ENCODE measurements at regions not wholly inside any gene's neighbourhood (a gene's known extent, or its start where the extent isn't known, plus 50 kb on each side); places are given as distances from the start of the nearest gene placed in this dataset.

GRCh38 chr1:189675712-189676244 is 801.9 kb downstream of the BRINP3 start:
- Histone ChIP-seq H3K36me3 (ENCODE audit: control insufficient read depth in 2 of 3, insufficient read depth in 3 of 3, low read length in 3 of 3) (no peaks in the 10 kb centered on the region), H3K4me3 (ENCODE audit: low read length in 3 of 3) (no peak overlapping the region), H3K9ac (ENCODE audit: low read length in 3 of 3) (no peak overlapping the region), H3K27me3 (ENCODE audit: control insufficient read depth, insufficient read depth, low read length) (no peaks in the 10 kb centered on the region), H3K27ac (ENCODE audit: low read depth in 2 of 2, low read length in 2 of 2) (no peak overlapping the region), H3K4me1 (ENCODE audit: control insufficient read depth in 2 of 3, insufficient read depth in 2 of 3, low read depth in 1 of 3, low read length in 3 of 3) (no peaks in the 10 kb centered on the region), H3K9me3 (ENCODE audit: control insufficient read depth in 2 of 3, insufficient read depth in 1 of 3, low read length in 3 of 3) (no peaks in the 10 kb centered on the region)
- DNase-seq (no peak), FAIRE-seq (no peak)
- TF ChIP-seq CTCF (IDR thresholded peaks at IDR 0.05; ENCODE audit: borderline replicate concordance, extremely low read depth, insufficient read depth): no peak
- intact Hi-C loops (cut with DNase I): no loop called here

- Histone ChIP-seq H3K9me3 (ENCODE audit: control insufficient read depth in 2 of 3, insufficient read depth in 1 of 3, low read length in 3 of 3) (no peaks in the 10 kb centered on the region), H3K4me1 (ENCODE audit: control insufficient read depth in 2 of 3, insufficient read depth in 2 of 3, low read depth in 1 of 3, low read length in 3 of 3) (no peaks in the 10 kb centered on the region)
- DNase-seq: no peak
Observed at GRCh38 chr1:189678779-189679178, 798.9 kb downstream of the BRINP3 start.

DNA sequence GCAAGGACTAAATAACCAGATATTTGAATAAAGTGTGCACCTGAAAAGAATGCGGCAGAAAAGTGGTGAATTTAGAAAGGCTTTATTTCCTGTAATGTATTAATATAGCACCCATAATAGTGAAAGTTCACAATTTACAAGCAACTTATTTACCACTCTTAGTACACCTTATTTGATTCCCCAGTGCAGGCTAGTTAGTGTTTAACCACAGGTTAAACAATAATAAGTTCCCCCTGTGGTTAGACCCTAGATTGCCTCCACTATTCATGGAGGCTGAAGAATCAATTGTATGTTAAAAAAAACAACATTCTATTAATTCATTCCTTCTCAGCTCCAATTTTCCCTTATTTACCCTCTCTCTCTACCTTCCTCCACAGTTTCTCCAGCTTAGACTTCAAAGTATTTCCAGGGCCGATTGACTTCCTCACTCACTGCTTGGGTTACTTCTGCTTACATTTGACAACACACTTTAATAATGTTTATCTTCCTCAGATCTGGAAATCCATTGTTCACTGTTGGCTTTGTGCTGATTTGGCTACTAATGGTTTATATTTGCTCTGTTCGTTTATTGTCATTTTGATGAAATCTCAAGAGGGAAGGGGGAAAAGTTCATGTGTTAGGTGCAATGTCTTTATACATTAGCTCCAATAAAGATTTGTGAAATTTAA is 796.3 kb downstream of the BRINP3 start:
- Histone ChIP-seq H3K4me3 (ENCODE audit: low read length in 3 of 3) (no peak overlapping the region), H3K9ac (ENCODE audit: low read length in 3 of 3) (no peak overlapping the region), H3K27me3 (ENCODE audit: control insufficient read depth, insufficient read depth, low read length) (no peaks in the 10 kb centered on the region), H3K36me3 (ENCODE audit: control insufficient read depth in 2 of 3, insufficient read depth in 3 of 3, low read length in 3 of 3) (no peaks in the 10 kb centered on the region), H3K9me3 (ENCODE audit: control insufficient read depth in 2 of 3, insufficient read depth in 1 of 3, low read length in 3 of 3) (no peaks in the 10 kb centered on the region), H3K27ac (ENCODE audit: low read depth in 2 of 2, low read length in 2 of 2) (no peak overlapping the region), H3K4me1 (ENCODE audit: control insufficient read depth in 2 of 3, insufficient read depth in 2 of 3, low read depth in 1 of 3, low read length in 3 of 3) (no peaks in the 10 kb centered on the region)
- no peak for TF ChIP-seq CTCF (IDR thresholded peaks at IDR 0.05; ENCODE audit: borderline replicate concordance, extremely low read depth, insufficient read depth)
- intact Hi-C loops (cut with DNase I): no loop called here
- FAIRE-seq (no peak), DNase-seq (peak in 2 of 5 donors; percentile 42 to 48)

More at GRCh38 chr1:189678779-189679178, 798.9 kb downstream of the BRINP3 start:
- TF ChIP-seq CTCF (IDR thresholded peaks at IDR 0.05; ENCODE audit: borderline replicate concordance, extremely low read depth, insufficient read depth): no peak
- Histone ChIP-seq H3K9ac (ENCODE audit: low read length in 3 of 3) (no peak overlapping the region), H3K4me3 (ENCODE audit: low read length in 3 of 3) (no peak overlapping the region), H3K27me3 (ENCODE audit: control insufficient read depth, insufficient read depth, low read length) (no peaks in the 10 kb centered on the region), H3K36me3 (ENCODE audit: control insufficient read depth in 2 of 3, insufficient read depth in 3 of 3, low read length in 3 of 3) (no peaks in the 10 kb centered on the region), H3K27ac (ENCODE audit: low read depth in 2 of 2, low read length in 2 of 2) (no peak overlapping the region)
- intact Hi-C loops (cut with DNase I): no loop called here
- no peak for FAIRE-seq
